GM12873 (cell line): ENCODE measurements at regions not wholly inside any gene's neighbourhood (a gene's known extent, or its start where the extent isn't known, plus 50 kb on each side); places are given as distances from the start of the nearest gene placed in this dataset.

Source experiments
- CTCF ChIP-seq: IDR thresholded peaks from 2 replicates; pipeline ENCODE4 v1.5.1; 2012; ENCODE audit warnings: low read depth, mild to moderate bottlenecking, moderate library complexity, low read length, control low read depth; ENCODE audit not compliant: insufficient read depth; ENCODE audit errors: missing control alignments

DNA sequence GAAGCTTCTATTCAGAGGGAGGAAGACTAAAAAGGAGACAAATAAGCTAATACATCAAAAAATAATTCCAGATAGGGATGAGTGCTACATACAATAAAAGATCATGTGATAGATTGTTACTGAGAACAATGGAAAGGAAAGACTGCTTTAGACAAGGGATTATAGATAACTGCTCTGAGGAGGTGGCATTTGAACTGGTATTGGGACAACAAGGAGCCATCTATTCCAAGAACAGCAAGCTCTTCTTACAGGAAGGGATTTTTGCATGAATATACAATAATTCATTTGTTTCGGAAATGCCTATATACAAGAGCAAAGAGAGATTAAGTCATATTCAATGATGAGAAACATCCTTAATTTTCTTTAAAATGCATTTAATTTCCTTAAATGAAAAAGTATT lies 540.5 kb upstream of the KLF12 start:
- TF ChIP-seq CTCF: no peak

GRCh38 chr13:74669149-74669548 lies 534.9 kb upstream of the KLF12 start:
- no peak for TF ChIP-seq CTCF

DNA sequence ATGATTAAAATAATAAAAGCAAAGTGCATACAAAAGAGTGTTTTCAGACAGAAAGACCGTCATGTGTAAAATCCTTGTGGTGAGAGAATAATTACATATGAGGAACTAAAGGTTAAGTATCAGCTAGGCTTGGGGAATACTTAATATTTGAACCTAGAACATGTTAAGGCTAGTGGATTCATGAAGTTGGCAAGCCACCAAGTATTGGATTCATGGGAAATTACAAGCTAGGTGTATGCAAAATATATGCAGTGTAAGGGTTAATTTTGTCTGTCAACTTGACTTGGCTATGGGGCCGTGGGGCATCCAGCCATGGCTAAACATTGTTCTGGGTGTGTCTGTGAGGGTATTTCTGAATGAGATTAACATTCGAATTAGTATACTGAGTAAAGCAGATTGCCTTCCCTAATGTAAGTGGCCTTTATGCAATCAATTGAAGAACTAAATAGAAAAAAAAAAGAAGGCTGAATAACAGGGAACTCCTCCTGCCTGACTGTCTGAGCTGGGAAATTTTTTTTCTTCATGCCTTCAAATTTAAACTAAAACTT lies 533.5 kb upstream of the KLF12 start:
- no peak for TF ChIP-seq CTCF

DNA sequence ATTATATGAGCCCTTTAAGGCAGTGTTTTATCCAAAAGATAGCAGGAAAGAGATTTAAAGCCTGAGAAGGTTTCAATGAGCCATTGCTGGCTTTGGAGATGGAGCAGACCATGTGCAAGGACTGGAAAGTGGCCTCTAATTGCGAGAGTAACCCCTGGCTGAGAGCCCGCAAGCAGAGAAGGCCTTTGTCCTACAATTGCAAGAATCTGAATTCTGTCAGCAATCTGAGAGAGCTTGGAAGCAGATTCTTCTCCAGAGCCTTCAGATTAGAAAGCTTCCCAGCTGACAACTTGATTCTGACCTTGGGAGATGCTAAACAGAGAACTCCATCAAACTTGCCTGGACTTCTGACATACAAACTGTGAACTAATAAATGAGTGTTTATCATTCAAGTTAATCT lies 528.7 kb upstream of the KLF12 start:
- TF ChIP-seq CTCF: no peak

GRCh38 chr13:74661851-74662250 lies 527.6 kb upstream of the KLF12 start:
- TF ChIP-seq CTCF: no peak

DNA sequence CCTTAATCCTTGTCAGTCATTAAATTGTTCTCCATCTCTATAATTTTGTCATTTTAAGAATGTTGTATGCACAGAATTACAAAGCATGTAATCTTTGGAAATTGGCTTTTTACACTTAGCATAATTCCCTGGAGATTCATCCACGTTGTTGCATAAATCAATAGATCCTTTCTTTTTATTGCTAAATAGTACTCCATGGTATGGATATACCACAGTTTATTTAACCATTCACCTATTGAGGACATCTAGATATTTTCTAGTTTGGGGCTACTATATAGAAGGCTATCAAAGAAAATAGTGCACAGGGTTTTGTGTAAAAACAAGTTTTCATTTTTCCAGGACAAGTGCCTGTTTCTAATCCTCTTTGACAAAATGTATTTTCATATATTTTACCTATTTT lies 523.6 kb upstream of the KLF12 start:
- TF ChIP-seq CTCF: no peak

GRCh38 chr13:74651121-74651520 lies 516.9 kb upstream of the KLF12 start:
- TF ChIP-seq CTCF: no peak

DNA sequence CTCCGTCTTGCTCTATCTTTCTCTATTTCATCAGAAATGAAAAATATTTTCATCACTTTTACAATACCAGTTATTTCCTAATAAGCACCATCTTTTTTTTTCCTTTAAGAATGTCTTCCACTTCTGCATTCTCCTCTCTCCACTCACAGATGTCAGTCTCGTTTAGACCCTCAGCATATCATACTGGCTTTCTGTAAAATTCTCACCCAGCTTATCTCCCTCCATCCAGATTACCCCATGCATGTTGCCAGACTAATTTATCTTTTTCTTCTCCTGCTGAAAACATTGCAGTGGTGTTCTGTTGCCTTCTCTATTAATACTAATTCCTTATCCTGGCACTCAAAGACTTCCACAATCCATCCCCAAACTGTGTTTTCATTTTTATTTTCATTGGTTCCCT lies 513.8 kb upstream of the KLF12 start:
- TF ChIP-seq CTCF: no peak
